ENCODE measurements at regions not wholly inside any gene's neighbourhood (a gene's known extent, or its start where the extent isn't known, plus 50 kb on each side); places are given as distances from the start of the nearest gene placed in this dataset.

DNA sequence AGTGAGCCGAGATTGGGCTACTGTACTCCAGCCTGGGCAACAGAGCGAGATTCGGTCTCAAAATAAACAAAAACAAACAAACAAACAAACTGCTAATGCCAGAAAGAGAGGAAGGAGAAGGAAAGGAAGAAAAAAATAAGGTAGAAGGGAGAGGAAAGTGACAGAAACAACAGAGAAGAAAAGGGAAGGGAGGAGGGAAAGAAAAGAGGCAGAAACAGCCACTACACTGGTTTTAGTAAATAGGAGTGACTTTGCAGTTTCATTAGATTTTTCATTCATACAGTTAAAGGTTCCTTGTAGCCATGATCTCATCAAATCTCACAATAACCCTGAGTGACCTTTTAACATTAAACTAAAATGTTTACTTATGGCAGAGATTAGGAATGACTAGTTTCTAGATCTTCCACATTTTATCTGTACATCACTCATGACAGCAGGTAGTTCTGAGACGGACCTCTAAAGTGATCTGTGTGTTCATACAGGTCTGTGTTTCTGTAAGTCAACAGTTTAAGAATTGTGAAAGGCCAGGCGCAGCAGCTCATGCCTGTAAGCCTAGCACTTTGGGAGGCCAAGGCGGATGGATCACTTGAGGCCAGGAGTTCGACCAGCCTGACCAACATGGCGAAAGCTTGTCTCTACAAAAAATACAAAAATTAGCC, 191.3 kb upstream of the KLF14 start:
- Mint-ChIP-seq H3K36me3 (ENCODE audit: low read depth) (peaks cover 65% of the 10 kb centered on the region), H3K9me3 (no peaks in the 10 kb centered on the region), H3K27me3 (ENCODE audit: low read depth) (no peaks in the 10 kb centered on the region), H3K4me3 (peak overlapping the region; percentile 2), H3K4me1 (ENCODE audit: low read depth) (peaks cover 69% of the 10 kb centered on the region), H3K27ac (peak overlapping the region; percentile 90)
- DNase-seq (ENCODE audit: low spot score) = no peak

DNA sequence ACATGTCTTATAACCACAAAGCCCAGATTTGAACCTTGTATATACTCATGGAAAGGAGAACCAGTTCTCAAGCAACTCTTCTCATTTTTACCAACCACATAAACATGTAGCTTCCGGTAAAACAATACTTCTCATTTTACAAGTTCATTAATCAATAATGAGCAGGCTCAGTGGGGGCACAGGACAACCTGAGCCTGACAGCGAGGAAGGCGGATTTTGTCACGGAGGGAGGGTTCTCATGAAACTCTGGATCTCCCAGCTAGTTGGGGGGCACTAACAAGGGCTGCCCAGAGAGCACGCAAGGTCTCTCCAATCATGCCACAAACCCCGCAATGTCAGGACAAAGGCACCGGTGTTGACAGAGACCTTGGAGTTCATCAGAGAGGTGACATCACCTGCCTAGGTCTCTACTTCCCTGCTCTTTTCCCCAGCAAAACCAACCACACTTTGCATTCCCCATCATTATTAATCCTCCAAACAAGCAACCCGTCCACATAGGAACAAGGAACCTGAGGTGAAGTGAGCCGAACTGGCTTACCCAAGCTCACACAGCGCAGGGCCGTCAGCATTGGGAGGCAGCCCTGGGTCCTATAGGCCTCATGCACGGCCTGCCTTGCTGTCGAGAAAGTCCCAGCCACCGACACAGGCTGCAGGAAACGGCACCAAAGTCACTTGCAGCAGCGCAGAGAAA, 192.1 kb upstream of the KLF14 start:
- H3K4me3 Mint-ChIP-seq = peak overlapping the region; percentile 50

GRCh38 chr7:130927062-130927461, 193.1 kb upstream of the KLF14 start:
- H3K9me3 Mint-ChIP-seq = no peaks in the 10 kb centered on the region
- peak overlapping the region; percentile 51 for H3K4me3 Mint-ChIP-seq
- H3K4me1 Mint-ChIP-seq (ENCODE audit: low read depth) = peaks cover 76% of the 10 kb centered on the region
- no peaks in the 10 kb centered on the region for H3K27me3 Mint-ChIP-seq (ENCODE audit: low read depth)
- peaks cover 63% of the 10 kb centered on the region for H3K36me3 Mint-ChIP-seq (ENCODE audit: low read depth)
- no peak for DNase-seq (ENCODE audit: low spot score)
- H3K27ac Mint-ChIP-seq = peak overlapping the region; percentile 90

More for the DNA sequence above, 192.1 kb upstream of the KLF14 start:
- no peaks in the 10 kb centered on the region for H3K9me3 Mint-ChIP-seq
- H3K36me3 Mint-ChIP-seq (ENCODE audit: low read depth) = peaks cover 64% of the 10 kb centered on the region
- no peaks in the 10 kb centered on the region for H3K27me3 Mint-ChIP-seq (ENCODE audit: low read depth)
- peak overlapping the region; percentile 90 for H3K27ac Mint-ChIP-seq
- no peak for DNase-seq (ENCODE audit: low spot score)
- H3K4me1 Mint-ChIP-seq (ENCODE audit: low read depth) = peaks cover 70% of the 10 kb centered on the region

GRCh38 chr7:130927564-130927963, 193.6 kb upstream of the KLF14 start:
- Mint-ChIP-seq H3K9me3 (no peaks in the 10 kb centered on the region), H3K4me3 (peak overlapping the region; percentile 56), H3K4me1 (ENCODE audit: low read depth) (peaks cover 75% of the 10 kb centered on the region), H3K36me3 (ENCODE audit: low read depth) (peaks cover 65% of the 10 kb centered on the region), H3K27ac (peak overlapping the region; percentile 90), H3K27me3 (ENCODE audit: low read depth) (no peaks in the 10 kb centered on the region)
- DNase-seq (ENCODE audit: low spot score) = no peak

DNA sequence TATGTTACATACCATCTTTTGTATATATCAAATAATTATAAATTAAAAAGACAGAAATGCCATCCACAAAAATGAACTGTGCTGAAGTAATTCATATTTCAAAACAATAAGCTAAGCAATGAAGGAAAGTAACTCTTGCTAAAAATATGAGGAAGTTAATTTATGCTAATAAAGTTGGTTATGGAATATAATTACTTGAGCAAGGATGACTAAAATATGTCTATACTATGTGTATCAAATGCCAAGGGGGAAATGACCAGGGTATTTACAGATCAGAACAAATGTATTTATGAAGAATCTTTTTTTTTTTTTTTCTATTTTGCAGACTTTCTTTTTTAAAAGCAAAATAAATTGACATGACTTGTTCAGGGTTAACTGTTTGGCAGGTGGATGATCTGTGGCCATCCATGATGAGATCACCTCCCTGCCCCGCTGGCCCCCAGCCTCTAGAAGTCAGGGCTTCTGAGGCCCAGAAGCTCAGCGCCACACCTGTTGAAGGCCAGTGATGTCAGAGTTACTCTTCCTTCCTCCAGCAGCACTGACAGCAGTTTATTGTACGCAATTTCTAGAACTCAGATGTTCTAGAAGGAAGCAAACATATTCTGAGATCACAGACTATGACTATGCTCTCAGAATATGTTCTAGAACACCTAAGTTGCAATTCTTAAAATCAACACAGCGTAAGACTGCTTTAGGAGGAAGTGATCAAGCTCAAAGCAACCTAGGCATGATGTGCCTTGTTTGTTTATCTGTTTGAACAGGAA, 196.1 kb upstream of the KLF14 start:
- Mint-ChIP-seq H3K27ac (peak overlapping the region; percentile 83), H3K4me3 (no peak overlapping the region), H3K36me3 (ENCODE audit: low read depth) (peaks cover 65% of the 10 kb centered on the region), H3K9me3 (no peaks in the 10 kb centered on the region), H3K27me3 (ENCODE audit: low read depth) (no peaks in the 10 kb centered on the region), H3K4me1 (ENCODE audit: low read depth) (peaks cover 74% of the 10 kb centered on the region)
- DNase-seq (ENCODE audit: low spot score) = no peak

- no peak for DNase-seq (ENCODE audit: low spot score)
- Mint-ChIP-seq H3K27ac (peak overlapping the region; percentile 83), H3K4me3 (no peak overlapping the region), H3K27me3 (ENCODE audit: low read depth) (no peaks in the 10 kb centered on the region), H3K4me1 (ENCODE audit: low read depth) (peaks cover 74% of the 10 kb centered on the region), H3K9me3 (no peaks in the 10 kb centered on the region), H3K36me3 (ENCODE audit: low read depth) (peaks cover 64% of the 10 kb centered on the region)
Observed at GRCh38 chr7:130930681-130931080, 196.7 kb upstream of the KLF14 start.

GRCh38 chr7:130931423-130931822, 197.4 kb upstream of the KLF14 start:
- no peaks in the 10 kb centered on the region for H3K9me3 Mint-ChIP-seq
- no peaks in the 10 kb centered on the region for H3K27me3 Mint-ChIP-seq (ENCODE audit: low read depth)
- peaks cover 64% of the 10 kb centered on the region for H3K36me3 Mint-ChIP-seq (ENCODE audit: low read depth)
- H3K27ac Mint-ChIP-seq = no peak overlapping the region
- DNase-seq (ENCODE audit: low spot score) = no peak
- H3K4me3 Mint-ChIP-seq = no peak overlapping the region
- H3K4me1 Mint-ChIP-seq (ENCODE audit: low read depth) = peaks cover 75% of the 10 kb centered on the region

DNA sequence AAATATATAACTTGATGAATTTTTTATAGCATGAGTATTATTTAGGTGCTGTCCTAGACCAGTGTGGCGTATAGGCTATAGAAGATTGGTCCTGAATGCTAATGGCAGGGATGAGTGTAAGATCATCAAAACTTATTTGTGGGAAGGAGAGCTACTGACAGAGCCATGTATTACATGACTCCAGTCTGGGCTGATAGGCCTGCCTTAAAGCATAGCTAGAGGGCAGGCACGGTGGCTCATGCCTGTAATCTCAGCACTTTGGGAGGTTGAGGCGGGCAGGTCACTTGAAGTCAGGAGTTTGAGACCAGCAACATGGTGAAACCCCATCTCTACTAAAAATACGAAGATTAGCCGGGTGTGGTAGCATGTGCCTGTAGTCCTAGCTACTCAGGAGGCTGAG, 198.1 kb upstream of the KLF14 start:
- Mint-ChIP-seq H3K36me3 (ENCODE audit: low read depth) (peaks cover 68% of the 10 kb centered on the region), H3K4me3 (no peak overlapping the region), H3K9me3 (no peaks in the 10 kb centered on the region), H3K4me1 (ENCODE audit: low read depth) (peaks cover 78% of the 10 kb centered on the region), H3K27ac (peak overlapping the region; percentile 7), H3K27me3 (ENCODE audit: low read depth) (no peaks in the 10 kb centered on the region)
- DNase-seq (ENCODE audit: low spot score) = no peak

- Mint-ChIP-seq H3K36me3 (ENCODE audit: low read depth) (peaks cover 63% of the 10 kb centered on the region), H3K9me3 (no peaks in the 10 kb centered on the region), H3K4me1 (ENCODE audit: low read depth) (peaks cover 73% of the 10 kb centered on the region), H3K4me3 (no peak overlapping the region), H3K27me3 (ENCODE audit: low read depth) (no peaks in the 10 kb centered on the region), H3K27ac (peak overlapping the region; percentile 64)
- no peak for DNase-seq (ENCODE audit: low spot score)
Observed at GRCh38 chr7:130932667-130933432, 198.8 kb upstream of the KLF14 start.

- DNase-seq (ENCODE audit: low spot score) = no peak
- Mint-ChIP-seq H3K4me1 (ENCODE audit: low read depth) (peaks cover 72% of the 10 kb centered on the region), H3K36me3 (ENCODE audit: low read depth) (peaks cover 64% of the 10 kb centered on the region), H3K27ac (no peak overlapping the region), H3K4me3 (no peak overlapping the region), H3K27me3 (ENCODE audit: low read depth) (no peaks in the 10 kb centered on the region), H3K9me3 (no peaks in the 10 kb centered on the region)
Observed at GRCh38 chr7:130933919-130934318, 199.9 kb upstream of the KLF14 start.

- H3K36me3 Mint-ChIP-seq (ENCODE audit: low read depth) = peaks cover 68% of the 10 kb centered on the region
- H3K27me3 Mint-ChIP-seq (ENCODE audit: low read depth) = no peaks in the 10 kb centered on the region
- DNase-seq (ENCODE audit: low spot score) = no peak
- peak overlapping the region; percentile 48 for H3K27ac Mint-ChIP-seq
- no peak overlapping the region for H3K4me3 Mint-ChIP-seq
- H3K4me1 Mint-ChIP-seq (ENCODE audit: low read depth) = peaks cover 70% of the 10 kb centered on the region
- H3K9me3 Mint-ChIP-seq = no peaks in the 10 kb centered on the region
Observed at GRCh38 chr7:130935564-130936157, 201.7 kb upstream of the KLF14 start.

GRCh38 chr7:130936202-130936931, 202.4 kb upstream of the KLF14 start:
- peaks cover 69% of the 10 kb centered on the region for H3K36me3 Mint-ChIP-seq (ENCODE audit: low read depth)
- no peak overlapping the region for H3K4me3 Mint-ChIP-seq
- no peaks in the 10 kb centered on the region for H3K9me3 Mint-ChIP-seq
- DNase-seq (ENCODE audit: low spot score) = no peak
- peak overlapping the region; percentile 85 for H3K27ac Mint-ChIP-seq
- H3K4me1 Mint-ChIP-seq (ENCODE audit: low read depth) = peaks cover 71% of the 10 kb centered on the region
- H3K27me3 Mint-ChIP-seq (ENCODE audit: low read depth) = no peaks in the 10 kb centered on the region

DNA sequence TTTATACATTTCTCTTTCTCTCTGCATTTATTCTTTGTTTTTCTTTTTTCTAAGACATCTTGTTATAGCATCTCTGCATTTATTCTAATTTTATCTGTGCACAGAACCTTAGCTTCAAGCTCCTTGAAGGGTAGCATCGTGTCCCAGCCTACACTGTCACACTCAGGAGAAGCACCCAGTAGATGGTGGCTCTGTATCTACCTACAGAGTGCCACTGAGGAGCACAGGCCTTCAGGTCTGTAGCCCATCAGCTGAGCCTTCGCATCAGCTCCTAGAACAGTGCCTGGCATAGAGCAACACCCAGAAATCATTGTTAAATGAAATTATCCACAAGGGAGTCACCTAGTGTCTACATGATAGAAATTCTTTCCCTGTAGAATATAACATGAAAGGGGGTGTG, 203.0 kb upstream of the KLF14 start:
- H3K27ac Mint-ChIP-seq = peak overlapping the region; percentile 85
- DNase-seq (ENCODE audit: low spot score) = no peak
- H3K36me3 Mint-ChIP-seq (ENCODE audit: low read depth) = peaks cover 73% of the 10 kb centered on the region
- no peaks in the 10 kb centered on the region for H3K9me3 Mint-ChIP-seq
- H3K4me1 Mint-ChIP-seq (ENCODE audit: low read depth) = peaks cover 72% of the 10 kb centered on the region
- no peak overlapping the region for H3K4me3 Mint-ChIP-seq
- H3K27me3 Mint-ChIP-seq (ENCODE audit: low read depth) = no peaks in the 10 kb centered on the region

Measured in T-helper 2 cell treated with Interferon-gamma antibody and Interleukin-4, amounts not matched to agents 5 μg/mL and 100 μg/mL, for 36 hours (primary cell).